Adrenal gland (tissue), 5 donors: ENCODE measurements at regions not wholly inside any gene's neighbourhood (a gene's known extent, or its start where the extent isn't known, plus 50 kb on each side); places are given as distances from the start of the nearest gene placed in this dataset.

ENCODE experiments used
- CTCF ChIP-seq, 6 experiments: fragments of 450-650 bp in 4 of 6; fragments of 200-600 bp in 2 of 6; sonication (generic) in 1 of 6; IDR thresholded peaks; 1 replicate in 5 of 6; 2 replicates in 1 of 6; pipeline versions ENCODE4 v1.5.1 to v1.8.0; 2016 to 2021; ENCODE audit warnings: antibody characterized with exemption in 6 of 6, mild to moderate bottlenecking in 2 of 6, moderate library complexity in 1 of 6
- POLR2A ChIP-seq, 2 donors: fragments of 450-650 bp; IDR thresholded peaks; one replicate each; pipeline ENCODE4 v1.6.1; 2017; ENCODE audit warnings: antibody characterized with exemption in 2 of 2, mild to moderate bottlenecking in 2 of 2, moderate library complexity in 1 of 2
- donor health status: DM: no; HTN: no; CAD: no.

- TF ChIP-seq CTCF (IDR thresholded peaks at IDR 0.05) (no peak), POLR2A (IDR thresholded peaks at IDR 0.05) (no peak)
These were observed 470.9 kb upstream of the SOX9 start for GRCh38 chr17:71649941-71650350.
